ENCODE measurements at regions not wholly inside any gene's neighbourhood (a gene's known extent, or its start where the extent isn't known, plus 50 kb on each side); places are given as distances from the start of the nearest gene placed in this dataset.

GRCh38 chr2:217231724-217232123, 371.9 kb upstream of the TNP1 start:
- H3K4me3 ChIP-seq (ENCODE audit: insufficient read depth, low read depth, low read length, poor library complexity, severe bottlenecking): no peak overlapping the region
- no peaks in the 10 kb centered on the region for H3K9me3 ChIP-seq (ENCODE audit: control insufficient read depth, low read length)
- no peaks in the 10 kb centered on the region for H3K27me3 ChIP-seq (replicated peaks; ENCODE audit: control insufficient read depth, insufficient read depth, low read length, poor library complexity, severe bottlenecking)
- H3K4me1 ChIP-seq (ENCODE audit: control insufficient read depth, insufficient read depth, low read length, poor library complexity, severe bottlenecking): no peaks in the 10 kb centered on the region
- no peak for DNase-seq
- no peak overlapping the region for H3K27ac ChIP-seq (ENCODE audit: insufficient read depth, low read length, poor library complexity, severe bottlenecking)
- H3K36me3 ChIP-seq (ENCODE audit: control insufficient read depth, insufficient read depth, low read length): no peaks in the 10 kb centered on the region

- Histone ChIP-seq H3K36me3 (ENCODE audit: control insufficient read depth, insufficient read depth, low read length) (no peaks in the 10 kb centered on the region), H3K27me3 (replicated peaks; ENCODE audit: control insufficient read depth, insufficient read depth, low read length, poor library complexity, severe bottlenecking) (no peaks in the 10 kb centered on the region), H3K9me3 (ENCODE audit: control insufficient read depth, low read length) (no peaks in the 10 kb centered on the region), H3K4me1 (ENCODE audit: control insufficient read depth, insufficient read depth, low read length, poor library complexity, severe bottlenecking) (no peaks in the 10 kb centered on the region), H3K27ac (ENCODE audit: insufficient read depth, low read length, poor library complexity, severe bottlenecking) (no peak overlapping the region), H3K4me3 (ENCODE audit: insufficient read depth, low read depth, low read length, poor library complexity, severe bottlenecking) (no peak overlapping the region)
- DNase-seq: no peak
These were observed 371.3 kb upstream of the TNP1 start for GRCh38 chr2:217231212-217231611.

DNA sequence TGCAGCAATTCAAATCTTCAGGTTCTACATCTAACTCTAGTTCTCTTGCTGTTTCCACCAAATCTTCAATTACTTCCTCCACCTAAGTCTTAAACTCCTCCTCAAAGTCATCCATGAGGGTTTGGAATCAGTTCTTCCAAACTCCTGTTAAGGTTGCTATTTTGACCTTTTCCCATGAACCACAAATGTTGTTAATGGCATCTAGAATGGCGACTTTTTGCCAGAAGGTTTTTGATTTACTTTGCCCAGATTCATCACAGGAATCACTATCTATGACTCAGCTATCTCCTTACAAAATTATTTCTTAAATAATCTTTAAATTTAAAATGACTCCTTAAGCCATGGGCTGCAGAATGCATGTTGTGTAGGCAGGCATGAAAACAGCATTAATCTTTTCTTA, 368.9 kb upstream of the TNP1 start:
- no peaks in the 10 kb centered on the region for H3K27me3 ChIP-seq (replicated peaks; ENCODE audit: control insufficient read depth, insufficient read depth, low read length, poor library complexity, severe bottlenecking)
- H3K4me3 ChIP-seq (ENCODE audit: insufficient read depth, low read depth, low read length, poor library complexity, severe bottlenecking): no peak overlapping the region
- no peak overlapping the region for H3K27ac ChIP-seq (ENCODE audit: insufficient read depth, low read length, poor library complexity, severe bottlenecking)
- H3K4me1 ChIP-seq (ENCODE audit: control insufficient read depth, insufficient read depth, low read length, poor library complexity, severe bottlenecking): no peaks in the 10 kb centered on the region
- DNase-seq: no peak
- no peaks in the 10 kb centered on the region for H3K9me3 ChIP-seq (ENCODE audit: control insufficient read depth, low read length)
- no peaks in the 10 kb centered on the region for H3K36me3 ChIP-seq (ENCODE audit: control insufficient read depth, insufficient read depth, low read length)

- no peaks in the 10 kb centered on the region for H3K27me3 ChIP-seq (replicated peaks; ENCODE audit: control insufficient read depth, insufficient read depth, low read length, poor library complexity, severe bottlenecking)
- H3K27ac ChIP-seq (ENCODE audit: insufficient read depth, low read length, poor library complexity, severe bottlenecking): no peak overlapping the region
- H3K4me1 ChIP-seq (ENCODE audit: control insufficient read depth, insufficient read depth, low read length, poor library complexity, severe bottlenecking): no peaks in the 10 kb centered on the region
- no peak for DNase-seq
- H3K36me3 ChIP-seq (ENCODE audit: control insufficient read depth, insufficient read depth, low read length): no peaks in the 10 kb centered on the region
- H3K4me3 ChIP-seq (ENCODE audit: insufficient read depth, low read depth, low read length, poor library complexity, severe bottlenecking): no peak overlapping the region
- no peaks in the 10 kb centered on the region for H3K9me3 ChIP-seq (ENCODE audit: control insufficient read depth, low read length)
These were observed 367.9 kb upstream of the TNP1 start for GRCh38 chr2:217227794-217228193.

- no peak for DNase-seq
- no peaks in the 10 kb centered on the region for H3K4me1 ChIP-seq (ENCODE audit: control insufficient read depth, insufficient read depth, low read length, poor library complexity, severe bottlenecking)
- no peaks in the 10 kb centered on the region for H3K9me3 ChIP-seq (ENCODE audit: control insufficient read depth, low read length)
- no peak overlapping the region for H3K27ac ChIP-seq (ENCODE audit: insufficient read depth, low read length, poor library complexity, severe bottlenecking)
- no peaks in the 10 kb centered on the region for H3K27me3 ChIP-seq (replicated peaks; ENCODE audit: control insufficient read depth, insufficient read depth, low read length, poor library complexity, severe bottlenecking)
- no peaks in the 10 kb centered on the region for H3K36me3 ChIP-seq (ENCODE audit: control insufficient read depth, insufficient read depth, low read length)
- no peak overlapping the region for H3K4me3 ChIP-seq (ENCODE audit: insufficient read depth, low read depth, low read length, poor library complexity, severe bottlenecking)
These were observed 365.7 kb upstream of the TNP1 start for GRCh38 chr2:217225596-217225995.

- H3K27me3 ChIP-seq (replicated peaks; ENCODE audit: control insufficient read depth, insufficient read depth, low read length, poor library complexity, severe bottlenecking): no peaks in the 10 kb centered on the region
- H3K4me1 ChIP-seq (ENCODE audit: control insufficient read depth, insufficient read depth, low read length, poor library complexity, severe bottlenecking): no peaks in the 10 kb centered on the region
- H3K36me3 ChIP-seq (ENCODE audit: control insufficient read depth, insufficient read depth, low read length): no peaks in the 10 kb centered on the region
- no peak overlapping the region for H3K4me3 ChIP-seq (ENCODE audit: insufficient read depth, low read depth, low read length, poor library complexity, severe bottlenecking)
- no peak for DNase-seq
- no peak overlapping the region for H3K27ac ChIP-seq (ENCODE audit: insufficient read depth, low read length, poor library complexity, severe bottlenecking)
- no peaks in the 10 kb centered on the region for H3K9me3 ChIP-seq (ENCODE audit: control insufficient read depth, low read length)
These were observed 363.5 kb upstream of the TNP1 start for GRCh38 chr2:217223222-217223930.

DNA sequence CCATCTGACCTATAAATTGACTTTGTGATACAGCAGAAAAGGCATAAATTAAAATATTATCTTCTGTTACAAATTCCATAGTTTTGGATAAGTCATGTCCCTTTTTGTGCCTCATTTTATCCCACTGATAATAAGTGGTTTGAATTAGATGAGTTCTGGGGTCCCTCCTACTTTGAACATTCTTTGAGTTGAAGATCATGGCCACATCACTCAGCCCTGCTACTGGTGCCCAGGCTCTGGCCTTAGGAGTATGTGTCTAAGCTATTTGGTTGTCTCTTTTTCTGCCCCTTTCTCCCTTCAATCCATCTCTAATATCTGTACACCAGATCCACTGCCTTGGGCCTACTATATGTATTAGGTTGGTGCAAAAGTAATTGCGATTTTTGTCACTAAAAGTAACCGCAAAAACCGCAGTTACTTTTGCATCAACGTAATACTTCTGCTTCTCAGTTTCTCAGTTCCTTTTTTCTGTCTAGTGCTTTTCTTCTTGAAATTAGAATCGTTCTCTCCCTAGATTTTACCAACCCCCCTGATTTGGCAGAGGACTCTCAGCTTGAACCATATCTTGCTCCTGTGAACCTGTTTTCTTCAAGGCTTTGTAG, 362.5 kb upstream of the TNP1 start:
- no peak overlapping the region for H3K4me3 ChIP-seq (ENCODE audit: insufficient read depth, low read depth, low read length, poor library complexity, severe bottlenecking)
- H3K9me3 ChIP-seq (ENCODE audit: control insufficient read depth, low read length): no peaks in the 10 kb centered on the region
- no peaks in the 10 kb centered on the region for H3K4me1 ChIP-seq (ENCODE audit: control insufficient read depth, insufficient read depth, low read length, poor library complexity, severe bottlenecking)
- DNase-seq: no peak
- H3K36me3 ChIP-seq (ENCODE audit: control insufficient read depth, insufficient read depth, low read length): no peaks in the 10 kb centered on the region
- no peaks in the 10 kb centered on the region for H3K27me3 ChIP-seq (replicated peaks; ENCODE audit: control insufficient read depth, insufficient read depth, low read length, poor library complexity, severe bottlenecking)
- no peak overlapping the region for H3K27ac ChIP-seq (ENCODE audit: insufficient read depth, low read length, poor library complexity, severe bottlenecking)

DNA sequence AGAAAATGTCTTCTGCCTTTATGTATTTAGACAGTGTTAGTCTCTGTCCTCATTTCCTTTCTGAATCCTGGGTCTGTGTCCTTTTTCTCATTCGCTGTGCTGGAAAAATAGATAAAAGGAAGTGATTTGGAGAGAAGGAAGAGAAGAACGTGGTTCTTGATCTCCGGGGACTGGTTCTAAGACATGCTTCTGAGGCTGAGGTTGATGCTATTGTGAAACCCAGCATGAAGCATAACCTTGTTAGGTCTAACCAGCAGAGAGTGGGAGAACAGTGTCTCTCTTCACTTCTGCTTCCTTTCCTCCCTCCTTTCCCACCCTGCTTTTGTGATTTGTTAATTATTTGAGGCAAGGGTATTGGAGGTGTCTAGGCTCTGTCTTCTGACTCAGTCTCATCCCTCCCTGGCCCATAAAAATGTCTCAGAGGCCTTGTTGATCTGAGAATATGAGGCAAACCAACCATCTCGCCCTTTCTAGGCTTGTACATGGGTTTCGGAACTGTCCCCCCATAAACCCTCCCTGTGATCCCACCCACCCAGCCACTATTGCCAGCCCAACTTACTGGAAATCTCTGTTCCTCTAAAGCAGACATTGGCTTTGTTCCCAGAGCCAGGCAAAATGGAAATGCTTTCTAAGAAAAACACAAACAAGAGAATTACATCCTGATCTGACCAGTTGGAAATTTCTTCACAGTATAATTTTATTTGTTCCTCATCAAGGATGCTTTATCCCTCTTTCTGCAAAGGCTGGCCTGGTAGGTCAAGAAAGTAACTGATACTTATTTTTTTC, 360.6 kb upstream of the TNP1 start:
- no peak overlapping the region for H3K4me3 ChIP-seq (ENCODE audit: insufficient read depth, low read depth, low read length, poor library complexity, severe bottlenecking)
- H3K36me3 ChIP-seq (ENCODE audit: control insufficient read depth, insufficient read depth, low read length): no peaks in the 10 kb centered on the region
- DNase-seq: no peak
- no peaks in the 10 kb centered on the region for H3K27me3 ChIP-seq (replicated peaks; ENCODE audit: control insufficient read depth, insufficient read depth, low read length, poor library complexity, severe bottlenecking)
- no peaks in the 10 kb centered on the region for H3K4me1 ChIP-seq (ENCODE audit: control insufficient read depth, insufficient read depth, low read length, poor library complexity, severe bottlenecking)
- no peak overlapping the region for H3K27ac ChIP-seq (ENCODE audit: insufficient read depth, low read length, poor library complexity, severe bottlenecking)
- H3K9me3 ChIP-seq (ENCODE audit: control insufficient read depth, low read length): no peaks in the 10 kb centered on the region

DNA sequence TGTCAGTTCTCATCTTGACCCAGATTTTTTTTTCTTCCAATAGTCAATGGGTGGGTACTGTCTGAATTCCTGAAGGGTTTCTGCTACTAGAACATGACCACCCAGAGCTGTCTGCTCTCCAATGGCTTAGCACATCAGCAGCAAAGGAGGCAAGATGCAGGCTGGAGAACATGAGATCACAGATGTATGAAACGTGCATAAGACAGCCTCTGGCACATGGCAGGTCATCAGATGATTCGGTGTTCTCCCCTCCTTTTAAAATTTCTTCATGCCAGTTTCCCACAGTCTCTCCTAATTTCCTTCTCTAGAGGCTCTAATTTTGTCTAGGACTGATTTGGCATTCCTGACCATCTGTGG, 359.3 kb upstream of the TNP1 start:
- Histone ChIP-seq H3K4me1 (ENCODE audit: control insufficient read depth, insufficient read depth, low read length, poor library complexity, severe bottlenecking) (no peaks in the 10 kb centered on the region), H3K36me3 (ENCODE audit: control insufficient read depth, insufficient read depth, low read length) (no peaks in the 10 kb centered on the region)

More for the DNA sequence above, 359.3 kb upstream of the TNP1 start:
- H3K27ac ChIP-seq (ENCODE audit: insufficient read depth, low read length, poor library complexity, severe bottlenecking): no peak overlapping the region
- H3K9me3 ChIP-seq (ENCODE audit: control insufficient read depth, low read length): no peaks in the 10 kb centered on the region
- DNase-seq: no peak
- H3K4me3 ChIP-seq (ENCODE audit: insufficient read depth, low read depth, low read length, poor library complexity, severe bottlenecking): no peak overlapping the region
- no peaks in the 10 kb centered on the region for H3K27me3 ChIP-seq (replicated peaks; ENCODE audit: control insufficient read depth, insufficient read depth, low read length, poor library complexity, severe bottlenecking)
